ENCODE measurements at regions not wholly inside any gene's neighbourhood (a gene's known extent, or its start where the extent isn't known, plus 50 kb on each side); places are given as distances from the start of the nearest gene placed in this dataset.
"Not testable (repeated sequence)": the region's sequence is repeated elsewhere in the genome, so short reads cannot be mapped to it uniquely, and the experiment has no call there.

DNA sequence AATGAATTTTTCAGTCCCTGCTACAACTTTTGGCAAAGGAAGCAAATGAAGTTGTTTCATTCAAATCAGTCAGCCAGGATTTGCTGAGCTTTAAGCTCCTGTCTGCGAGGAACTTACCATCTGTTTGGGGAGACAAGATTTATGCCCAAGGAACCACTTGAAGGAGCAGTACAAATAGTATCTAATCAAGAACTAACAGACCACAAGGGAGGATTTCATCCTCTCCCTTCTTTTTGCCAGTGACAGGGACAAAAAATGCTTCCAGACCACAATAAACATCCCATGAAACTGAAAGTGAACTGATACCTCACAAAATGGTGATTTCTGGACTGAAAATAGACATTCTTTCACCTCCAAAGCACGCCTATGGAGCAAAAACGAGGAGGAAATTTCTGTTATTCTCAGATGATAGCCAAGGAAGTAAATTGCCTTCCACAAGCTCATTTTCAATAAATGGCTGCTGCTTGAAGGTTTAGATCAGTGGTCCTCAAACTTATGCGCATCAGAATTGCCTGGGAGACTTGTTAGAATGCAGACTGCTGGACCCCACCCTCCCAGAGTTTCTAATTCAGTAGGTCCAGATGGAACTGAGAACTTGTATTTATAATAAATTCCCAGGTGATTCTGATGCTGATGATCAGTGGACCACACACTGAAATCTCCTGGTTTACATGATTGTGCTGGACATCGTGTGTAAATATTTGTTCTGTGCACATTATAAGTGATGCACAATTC is 202.4 kb upstream of the GADL1 start:
- DNase-seq (ENCODE audit: low read depth in 1 of 2, low spot score in 1 of 2): no peak
- no peak overlapping the region for H3K4me3 ChIP-seq
- WGBS (ENCODE audit: missing lambda C conversion rate): 46% methylated on average over 5 of the region's 5 CpGs
- TF ChIP-seq ESRRA (IDR thresholded peaks at IDR 0.05; ENCODE audit: borderline replicate concordance, low read length) (no peak), EP300 (IDR thresholded peaks at IDR 0.05) (no peak), JUN (IDR thresholded peaks at IDR 0.05) (no peak), CHD2 (IDR thresholded peaks at IDR 0.05; ENCODE audit: low read length, partially characterized antibody) (no peak), RFX5 (IDR thresholded peaks at IDR 0.05) (no peak), CBX2 (IDR thresholded peaks at IDR 0.05; ENCODE audit: borderline replicate concordance, low read depth) (no peak), TFCP2L1 (CRISPR knock-in tag; IDR thresholded peaks at IDR 0.05) (no peak), HOXB13 (CRISPR knock-in tag; IDR thresholded peaks at IDR 0.05; ENCODE audit: low read depth) (no peak), ZNF302 (CRISPR knock-in tag; IDR thresholded peaks at IDR 0.05) (no peak), PHF8 (IDR thresholded peaks at IDR 0.05; ENCODE audit: borderline replicate concordance, low read depth) (no peak), KDM1A (IDR thresholded peaks at IDR 0.05; ENCODE audit: low read depth) (no peak), NPAS2 (CRISPR knock-in tag; IDR thresholded peaks at IDR 0.05; ENCODE audit: borderline replicate concordance) (no peak), EHMT2 (IDR thresholded peaks at IDR 0.05; ENCODE audit: low read depth) (no peak)
- TF ChIP-seq, protein P1, sequence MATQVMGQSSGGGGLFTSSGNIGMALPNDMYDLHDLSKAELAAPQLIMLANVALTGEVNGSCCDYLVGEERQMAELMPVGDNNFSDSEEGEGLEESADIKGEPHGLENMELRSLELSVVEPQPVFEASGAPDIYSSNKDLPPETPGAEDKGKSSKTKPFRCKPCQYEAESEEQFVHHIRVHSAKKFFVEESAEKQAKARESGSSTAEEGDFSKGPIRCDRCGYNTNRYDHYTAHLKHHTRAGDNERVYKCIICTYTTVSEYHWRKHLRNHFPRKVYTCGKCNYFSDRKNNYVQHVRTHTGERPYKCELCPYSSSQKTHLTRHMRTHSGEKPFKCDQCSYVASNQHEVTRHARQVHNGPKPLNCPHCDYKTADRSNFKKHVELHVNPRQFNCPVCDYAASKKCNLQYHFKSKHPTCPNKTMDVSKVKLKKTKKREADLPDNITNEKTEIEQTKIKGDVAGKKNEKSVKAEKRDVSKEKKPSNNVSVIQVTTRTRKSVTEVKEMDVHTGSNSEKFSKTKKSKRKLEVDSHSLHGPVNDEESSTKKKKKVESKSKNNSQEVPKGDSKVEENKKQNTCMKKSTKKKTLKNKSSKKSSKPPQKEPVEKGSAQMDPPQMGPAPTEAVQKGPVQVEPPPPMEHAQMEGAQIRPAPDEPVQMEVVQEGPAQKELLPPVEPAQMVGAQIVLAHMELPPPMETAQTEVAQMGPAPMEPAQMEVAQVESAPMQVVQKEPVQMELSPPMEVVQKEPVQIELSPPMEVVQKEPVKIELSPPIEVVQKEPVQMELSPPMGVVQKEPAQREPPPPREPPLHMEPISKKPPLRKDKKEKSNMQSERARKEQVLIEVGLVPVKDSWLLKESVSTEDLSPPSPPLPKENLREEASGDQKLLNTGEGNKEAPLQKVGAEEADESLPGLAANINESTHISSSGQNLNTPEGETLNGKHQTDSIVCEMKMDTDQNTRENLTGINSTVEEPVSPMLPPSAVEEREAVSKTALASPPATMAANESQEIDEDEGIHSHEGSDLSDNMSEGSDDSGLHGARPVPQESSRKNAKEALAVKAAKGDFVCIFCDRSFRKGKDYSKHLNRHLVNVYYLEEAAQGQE (IDR thresholded peaks at IDR 0.05): no peak
- no peak overlapping the region for H3K4me2 ChIP-seq
- CTCF ChIA-PET: no interaction called here
- POLR2A ChIA-PET: no interaction called here
- no peak for ATAC-seq
- no peaks in the 10 kb centered on the region for H3K9me3 ChIP-seq
- no peak for FAIRE-seq
- no peaks in the 10 kb centered on the region for H3K4me1 ChIP-seq
- H3K27ac ChIP-seq: no peak overlapping the region

DNA sequence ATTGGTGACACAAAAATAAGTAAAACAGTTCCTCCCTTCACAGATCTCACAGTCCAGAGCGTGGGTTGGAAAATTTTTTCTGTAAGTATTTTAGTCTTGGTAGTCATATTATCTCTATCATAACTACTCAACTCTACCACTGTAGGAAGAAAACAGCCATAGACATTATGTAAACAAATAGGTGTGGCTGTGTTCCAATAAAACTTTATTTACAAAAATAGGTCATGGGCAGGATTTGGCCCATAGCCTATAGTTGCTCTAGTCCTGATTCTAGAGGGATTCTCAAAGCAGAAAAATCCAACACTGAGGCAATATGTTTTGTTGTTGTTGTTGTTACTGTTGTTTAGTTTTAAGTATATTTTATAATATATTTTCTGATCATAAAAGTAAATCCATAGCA is 206.1 kb upstream of the GADL1 start:
- FAIRE-seq (no peak), DNase-seq (ENCODE audit: low read depth in 1 of 2, low spot score in 1 of 2) (no peak), ATAC-seq (no peak)
- TF ChIP-seq, protein P2, sequence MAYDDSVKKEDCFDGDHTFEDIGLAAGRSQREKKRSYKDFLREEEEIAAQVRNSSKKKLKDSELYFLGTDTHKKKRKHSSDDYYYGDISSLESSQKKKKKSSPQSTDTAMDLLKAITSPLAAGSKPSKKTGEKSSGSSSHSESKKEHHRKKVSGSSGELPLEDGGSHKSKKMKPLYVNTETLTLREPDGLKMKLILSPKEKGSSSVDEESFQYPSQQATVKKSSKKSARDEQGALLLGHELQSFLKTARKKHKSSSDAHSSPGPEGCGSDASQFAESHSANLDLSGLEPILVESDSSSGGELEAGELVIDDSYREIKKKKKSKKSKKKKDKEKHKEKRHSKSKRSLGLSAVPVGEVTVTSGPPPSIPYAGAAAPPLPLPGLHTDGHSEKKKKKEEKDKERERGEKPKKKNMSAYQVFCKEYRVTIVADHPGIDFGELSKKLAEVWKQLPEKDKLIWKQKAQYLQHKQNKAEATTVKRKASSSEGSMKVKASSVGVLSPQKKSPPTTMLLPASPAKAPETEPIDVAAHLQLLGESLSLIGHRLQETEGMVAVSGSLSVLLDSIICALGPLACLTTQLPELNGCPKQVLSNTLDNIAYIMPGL (CRISPR knock-in tag; IDR thresholded peaks at IDR 0.05; ENCODE audit: borderline replicate concordance): no peak
- TF ChIP-seq MAZ (IDR thresholded peaks at IDR 0.05; ENCODE audit: borderline replicate concordance, low read depth, low read length) (no peak), JUNB (IDR thresholded peaks at IDR 0.05) (no peak), EP300 (IDR thresholded peaks at IDR 0.05) (no peak), SMC3 (IDR thresholded peaks at IDR 0.05) (no peak), BHLHE40 (IDR thresholded peaks at IDR 0.05; ENCODE audit: low read depth, low read length) (no peak), NFE2L2 (conservative IDR thresholded peaks at IDR 0.05; ENCODE audit: low read length) (no peak), HOXB5 (CRISPR knock-in tag; IDR thresholded peaks at IDR 0.05) (no peak), POLR2AphosphoS2 (conservative IDR thresholded peaks at IDR 0.05; ENCODE audit: low read length) (no peak)
- TF ChIP-seq, protein P3, sequence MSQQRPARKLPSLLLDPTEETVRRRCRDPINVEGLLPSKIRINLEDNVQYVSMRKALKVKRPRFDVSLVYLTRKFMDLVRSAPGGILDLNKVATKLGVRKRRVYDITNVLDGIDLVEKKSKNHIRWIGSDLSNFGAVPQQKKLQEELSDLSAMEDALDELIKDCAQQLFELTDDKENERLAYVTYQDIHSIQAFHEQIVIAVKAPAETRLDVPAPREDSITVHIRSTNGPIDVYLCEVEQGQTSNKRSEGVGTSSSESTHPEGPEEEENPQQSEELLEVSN (IDR thresholded peaks at IDR 0.05; ENCODE audit: borderline replicate concordance, low read depth): no peak
- TF ChIP-seq, protein P4, sequence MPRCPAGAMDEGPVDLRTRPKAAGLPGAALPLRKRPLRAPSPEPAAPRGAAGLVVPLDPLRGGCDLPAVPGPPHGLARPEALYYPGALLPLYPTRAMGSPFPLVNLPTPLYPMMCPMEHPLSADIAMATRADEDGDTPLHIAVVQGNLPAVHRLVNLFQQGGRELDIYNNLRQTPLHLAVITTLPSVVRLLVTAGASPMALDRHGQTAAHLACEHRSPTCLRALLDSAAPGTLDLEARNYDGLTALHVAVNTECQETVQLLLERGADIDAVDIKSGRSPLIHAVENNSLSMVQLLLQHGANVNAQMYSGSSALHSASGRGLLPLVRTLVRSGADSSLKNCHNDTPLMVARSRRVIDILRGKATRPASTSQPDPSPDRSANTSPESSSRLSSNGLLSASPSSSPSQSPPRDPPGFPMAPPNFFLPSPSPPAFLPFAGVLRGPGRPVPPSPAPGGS (IDR thresholded peaks at IDR 0.05): no peak
- Histone ChIP-seq H3K9me3 (no peaks in the 10 kb centered on the region), H3K4me1 (no peaks in the 10 kb centered on the region), H3K4me2 (no peak overlapping the region), H3K27ac (no peak overlapping the region), H3K4me3 (no peak overlapping the region)
- ChIA-PET POLR2A (no interaction called here), CTCF (no interaction called here)
- 77% methylated on average over 1 of the region's 1 CpG for WGBS (ENCODE audit: missing lambda C conversion rate)

DNA sequence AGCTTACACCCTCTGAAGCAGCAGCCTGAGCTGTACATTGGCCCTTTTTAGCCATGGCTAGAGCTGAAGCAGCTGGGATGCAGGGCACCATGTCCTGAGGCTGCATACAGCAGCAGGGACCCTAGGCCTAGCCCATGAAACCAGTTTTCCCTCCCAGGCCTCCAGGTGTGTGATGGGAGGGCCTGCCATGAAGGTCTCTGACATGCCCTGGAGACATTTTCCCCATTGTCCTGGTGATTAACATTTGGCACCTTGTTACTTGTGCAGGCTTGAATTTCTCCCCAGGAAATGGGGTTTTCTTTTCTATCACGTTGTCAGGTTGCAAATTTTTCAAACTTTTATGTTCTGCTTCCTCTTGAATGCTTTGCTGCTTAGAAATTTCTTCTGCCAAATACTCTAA is 206.8 kb upstream of the GADL1 start:
- H3K4me3 ChIP-seq; CTCF ChIA-PET; H3K4me2 ChIP-seq; H3K9me3 ChIP-seq; H3K27ac ChIP-seq; H3K4me1 ChIP-seq; POLR2A ChIA-PET; DNase-seq (ENCODE audit: low read depth in 1 of 2, low spot score in 1 of 2); FAIRE-seq; ATAC-seq: not testable (repeated sequence)
- 3% methylated on average over 1 of the region's 1 CpG for WGBS (ENCODE audit: missing lambda C conversion rate)

Data from A549 (cell line).